Muscle layer of colon (tissue), 2 donors: ENCODE measurements at regions not wholly inside any gene's neighbourhood (a gene's known extent, or its start where the extent isn't known, plus 50 kb on each side); places are given as distances from the start of the nearest gene placed in this dataset.
"Not testable (repeated sequence)": the region's sequence is repeated elsewhere in the genome, so short reads cannot be mapped to it uniquely, and the experiment has no call there.

Experiments
- H3K27ac ChIP-seq: one replicate; pipeline ENCODE4 v1.7.0; 2013; ENCODE audit warnings: low read depth, mild to moderate bottlenecking, low read length, moderate library complexity
- H3K27me3 ChIP-seq, 2 donors: one replicate each; pipeline ENCODE4 v1.7.0; 2013; ENCODE audit warnings: low read length in 2 of 2, mild to moderate bottlenecking in 2 of 2; ENCODE audit not compliant: insufficient read depth in 2 of 2, control insufficient read depth in 1 of 2
- H3K36me3 ChIP-seq: one replicate; pipeline ENCODE4 v1.7.0; 2013; ENCODE audit warnings: mild to moderate bottlenecking, low read length; ENCODE audit not compliant: insufficient read depth
- H3K4me1 ChIP-seq: one replicate; pipeline ENCODE4 v1.7.0; 2013; ENCODE audit warnings: mild to moderate bottlenecking, low read length; ENCODE audit not compliant: insufficient read depth
- H3K4me3 ChIP-seq, 2 donors: one replicate each; pipeline ENCODE4 v1.7.0; 2013; ENCODE audit warnings: low read length in 2 of 2, low read depth in 1 of 2, mild to moderate bottlenecking in 1 of 2, moderate library complexity in 1 of 2
- H3K9ac ChIP-seq: one replicate; pipeline ENCODE4 v1.7.0; 2013; ENCODE audit warnings: low read length
- H3K9me3 ChIP-seq: one replicate; pipeline ENCODE4 v1.7.0; 2013; ENCODE audit warnings: mild to moderate bottlenecking, low read length
- donor health status: abdominal sarcoma.
- donor health status: Adenocarcinoma of cecum.

DNA sequence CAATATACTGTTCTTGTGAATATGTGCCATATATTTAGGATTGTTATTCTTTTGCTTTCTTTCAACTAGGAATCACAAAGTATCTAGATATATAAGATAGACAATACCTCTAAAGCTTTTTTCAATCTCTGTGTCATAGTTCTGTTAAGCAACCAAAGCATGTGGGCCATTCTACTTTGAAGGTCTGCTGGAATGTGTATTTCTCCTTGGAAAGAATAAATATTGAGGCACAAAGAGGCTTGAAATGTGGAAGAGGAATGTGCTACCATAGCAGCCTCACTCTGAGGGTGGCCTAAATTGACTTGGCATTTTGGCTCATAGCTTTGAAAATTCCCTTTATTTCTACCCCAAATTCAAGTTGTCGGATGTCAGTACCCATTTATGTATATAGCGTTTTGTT is 488.5 kb upstream of the MAN1A1 start:
- H3K27me3 ChIP-seq = no peaks in the 10 kb centered on the region

DNA sequence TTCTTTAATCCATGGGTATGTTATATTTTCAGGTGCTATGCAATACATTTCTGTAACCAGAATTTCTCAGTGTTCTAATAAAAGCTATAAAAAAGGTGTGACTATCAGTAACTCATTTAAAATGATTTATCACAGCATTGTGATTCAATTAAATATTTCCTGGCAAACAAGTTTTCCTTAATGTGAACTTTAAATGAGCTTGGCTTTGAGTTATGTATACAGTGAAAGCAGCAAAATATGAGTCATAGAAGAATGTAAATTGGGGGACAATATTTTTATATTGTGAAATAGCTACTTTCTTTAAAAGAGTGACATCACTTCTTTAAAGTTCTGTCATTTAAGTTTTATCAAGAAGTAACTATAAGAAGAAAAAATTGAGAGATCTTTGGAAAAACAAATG is 484.9 kb upstream of the MAN1A1 start:
- Histone ChIP-seq H3K9me3 (no peaks in the 10 kb centered on the region), H3K36me3 (no peaks in the 10 kb centered on the region), H3K9ac (no peak overlapping the region), H3K4me1 (no peaks in the 10 kb centered on the region), H3K4me3 (no peak overlapping the region), H3K27ac (no peak overlapping the region), H3K27me3 (no peaks in the 10 kb centered on the region)

More for the DNA sequence above, 488.5 kb upstream of the MAN1A1 start:
- no peak overlapping the region for H3K4me3 ChIP-seq
- H3K9ac ChIP-seq = no peak overlapping the region
- no peaks in the 10 kb centered on the region for H3K36me3 ChIP-seq
- H3K9me3 ChIP-seq = no peaks in the 10 kb centered on the region
- no peaks in the 10 kb centered on the region for H3K4me1 ChIP-seq
- no peak overlapping the region for H3K27ac ChIP-seq

DNA sequence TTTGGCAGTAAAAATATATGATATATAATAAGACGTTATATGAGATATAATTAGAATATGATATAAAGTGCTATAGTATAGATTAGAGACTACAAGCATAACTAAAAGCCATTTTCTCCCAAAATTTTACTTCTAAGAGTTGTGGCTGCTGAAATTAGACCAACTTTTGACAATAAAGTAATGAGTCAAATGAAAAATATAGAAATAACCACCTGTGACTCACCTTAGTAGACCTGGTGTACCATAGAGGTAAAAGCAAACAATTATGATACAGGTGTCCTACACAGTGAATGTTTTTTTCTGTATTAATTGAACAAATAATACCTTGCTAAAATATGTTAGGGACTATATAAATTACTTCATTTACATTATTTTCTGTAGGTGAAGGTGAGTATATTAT is 482.9 kb upstream of the MAN1A1 start:
- H3K4me3 ChIP-seq = no peak overlapping the region
- H3K36me3 ChIP-seq = no peaks in the 10 kb centered on the region
- H3K9me3 ChIP-seq = no peaks in the 10 kb centered on the region
- no peak overlapping the region for H3K9ac ChIP-seq
- no peak overlapping the region for H3K27ac ChIP-seq
- H3K4me1 ChIP-seq = no peaks in the 10 kb centered on the region
- H3K27me3 ChIP-seq = no peaks in the 10 kb centered on the region

DNA sequence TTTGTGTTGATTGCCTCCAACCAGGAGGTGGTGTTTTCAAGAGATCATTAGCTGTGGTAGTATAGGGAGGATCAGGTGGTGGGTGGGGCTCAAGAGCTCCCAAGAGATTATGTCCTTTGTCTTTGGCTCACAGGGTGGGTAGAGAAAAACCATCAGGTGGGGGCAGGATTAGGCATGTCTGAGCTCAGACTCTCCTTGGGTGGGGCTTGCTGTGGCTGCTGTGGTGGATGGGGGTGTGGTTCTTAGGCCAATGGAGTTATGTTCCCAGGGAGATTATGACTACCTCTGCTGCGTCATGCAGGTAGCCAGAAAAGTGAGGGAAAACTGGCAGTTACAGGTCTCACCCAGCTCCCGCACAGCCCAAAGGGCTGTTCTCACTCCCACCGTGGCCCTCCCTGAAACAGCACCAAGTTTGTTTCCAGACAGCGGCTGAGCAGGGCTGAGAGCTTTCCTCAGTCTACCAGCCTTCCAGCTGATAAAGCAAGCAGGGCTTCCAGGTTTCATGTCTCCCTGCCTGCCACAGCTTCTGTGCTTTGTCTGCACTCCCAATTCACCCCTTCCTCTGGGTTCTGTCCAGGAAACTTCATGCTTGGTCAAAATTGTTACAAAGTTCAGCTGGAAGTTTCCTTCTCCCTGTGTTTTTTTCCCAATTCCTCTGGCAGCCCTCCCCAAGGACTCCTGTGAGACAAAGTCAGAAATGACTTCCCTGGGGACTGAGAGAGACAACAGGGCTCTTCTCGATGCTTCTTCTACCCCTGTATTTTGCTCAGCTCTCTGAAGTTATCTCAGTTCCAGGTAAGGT is 481.1 kb upstream of the MAN1A1 start:
- no peak overlapping the region for H3K4me3 ChIP-seq
- H3K36me3 ChIP-seq = no peaks in the 10 kb centered on the region
- no peak overlapping the region for H3K27ac ChIP-seq
- no peak overlapping the region for H3K9ac ChIP-seq
- H3K27me3 ChIP-seq = no peaks in the 10 kb centered on the region
- no peaks in the 10 kb centered on the region for H3K9me3 ChIP-seq
- no peaks in the 10 kb centered on the region for H3K4me1 ChIP-seq

DNA sequence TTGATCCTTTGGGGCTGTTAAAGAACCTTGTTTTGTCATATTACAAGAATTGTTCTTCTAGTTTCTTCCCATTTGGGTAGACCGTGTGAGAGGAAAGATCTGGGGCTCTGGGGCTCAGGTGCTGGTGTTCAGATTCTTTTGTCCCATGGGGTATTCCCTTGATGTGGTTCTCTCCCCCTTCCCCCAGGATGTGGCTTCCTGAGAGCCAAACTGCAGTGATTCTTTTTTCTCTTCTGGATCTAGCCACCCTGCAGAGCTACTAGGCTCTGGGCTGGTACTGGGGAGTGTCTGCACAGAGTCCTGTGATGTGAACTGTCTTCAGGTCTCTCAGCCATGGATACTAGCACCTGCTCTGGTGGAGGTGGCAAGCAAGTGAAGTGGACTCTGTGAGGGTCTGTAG is 480.5 kb upstream of the MAN1A1 start:
- Histone ChIP-seq H3K27me3 (no peaks in the 10 kb centered on the region), H3K36me3 (no peaks in the 10 kb centered on the region), H3K9me3 (no peaks in the 10 kb centered on the region), H3K4me3 (no peak overlapping the region), H3K27ac (no peak overlapping the region), H3K9ac (no peak overlapping the region), H3K4me1 (no peaks in the 10 kb centered on the region)

DNA sequence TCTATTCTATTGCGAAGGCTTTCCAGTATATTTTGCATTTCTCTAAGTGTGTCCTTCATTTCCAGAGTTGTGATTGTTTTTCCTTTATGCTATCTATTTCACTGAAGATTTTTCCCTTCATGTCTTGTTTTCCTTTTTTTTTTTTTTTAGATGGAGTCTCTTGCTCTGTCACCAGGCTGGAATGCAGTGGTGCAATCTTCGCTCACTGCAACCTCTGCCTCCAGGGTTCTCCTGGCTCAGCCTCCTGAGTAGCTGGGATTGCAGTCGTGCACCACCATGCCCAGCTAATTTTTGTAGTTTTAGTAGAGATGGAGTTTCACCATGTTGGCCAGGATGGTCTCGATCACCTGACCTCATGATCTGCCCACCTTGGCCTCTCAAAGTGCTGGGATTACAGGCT is 479.9 kb upstream of the MAN1A1 start:
- not testable (repeated sequence) for H3K27ac ChIP-seq, H3K9ac ChIP-seq, H3K4me1 ChIP-seq, H3K9me3 ChIP-seq, H3K4me3 ChIP-seq, H3K36me3 ChIP-seq, H3K27me3 ChIP-seq

DNA sequence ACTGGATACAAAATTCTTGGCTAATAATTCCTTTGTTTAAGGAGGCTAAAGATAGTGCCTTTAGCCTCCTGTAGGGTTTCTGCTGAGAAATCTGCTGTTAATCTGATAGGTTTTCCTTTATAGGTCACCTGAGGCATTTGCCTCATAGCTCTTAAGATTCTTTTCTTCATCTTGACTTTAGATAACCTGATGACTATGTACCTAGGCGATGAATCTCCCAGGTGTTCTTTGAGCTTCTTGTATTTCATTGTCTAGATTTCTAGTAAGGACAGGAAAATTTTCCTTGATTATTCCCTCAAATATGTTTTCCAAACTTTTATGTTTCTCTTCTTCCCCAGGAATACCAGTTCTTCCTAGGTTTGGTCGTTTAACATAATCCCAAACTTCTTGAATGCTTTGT is 479.4 kb upstream of the MAN1A1 start:
- Histone ChIP-seq H3K4me1 (no peaks in the 10 kb centered on the region), H3K36me3 (no peaks in the 10 kb centered on the region), H3K4me3 (no peak overlapping the region), H3K27ac (no peak overlapping the region), H3K9me3 (no peaks in the 10 kb centered on the region), H3K27me3 (no peaks in the 10 kb centered on the region), H3K9ac (no peak overlapping the region)

DNA sequence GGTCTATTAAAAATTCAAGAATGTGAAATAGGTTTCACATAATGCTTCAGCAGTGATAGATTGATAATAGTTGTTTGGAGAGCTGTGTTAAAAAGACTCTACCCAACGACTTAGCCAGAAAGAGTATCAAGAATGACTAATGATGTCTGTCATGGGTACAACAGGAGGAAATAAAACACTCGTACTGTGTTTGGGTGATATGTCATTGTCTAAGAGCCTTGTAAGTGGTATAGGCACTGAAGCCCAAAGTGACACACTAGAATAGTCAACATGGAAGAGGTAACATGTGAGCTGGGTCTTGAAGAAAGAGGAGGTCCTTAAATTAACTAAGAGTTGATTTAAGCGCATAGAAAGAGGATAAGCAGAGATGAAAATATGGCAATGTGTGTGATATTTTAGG is 471.8 kb upstream of the MAN1A1 start:
- Histone ChIP-seq H3K36me3 (no peaks in the 10 kb centered on the region), H3K9me3 (no peaks in the 10 kb centered on the region), H3K27ac (no peak overlapping the region)

DNA sequence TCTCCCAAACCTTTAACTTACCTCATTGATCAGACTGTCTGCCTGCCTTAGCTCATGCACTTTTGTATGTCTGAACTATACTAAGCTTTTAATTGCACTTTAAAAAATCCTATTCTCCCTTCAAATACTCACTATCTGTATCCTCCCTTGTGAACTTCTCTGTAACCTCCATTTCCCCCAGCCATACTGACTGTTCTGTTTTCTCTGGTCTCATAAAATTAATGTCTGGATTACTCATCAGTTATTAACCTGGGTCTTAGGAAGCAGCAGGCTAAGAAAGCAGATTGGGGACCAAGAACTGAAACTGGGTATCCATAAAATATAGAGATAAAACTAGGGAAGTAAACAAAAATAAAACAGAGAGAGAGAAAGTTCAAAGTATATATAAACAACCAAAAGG is 469.3 kb upstream of the MAN1A1 start:
- Histone ChIP-seq H3K27me3 (no peaks in the 10 kb centered on the region), H3K4me3 (no peak overlapping the region), H3K9ac (no peak overlapping the region), H3K27ac (no peak overlapping the region), H3K4me1 (no peaks in the 10 kb centered on the region), H3K9me3 (no peaks in the 10 kb centered on the region), H3K36me3 (no peaks in the 10 kb centered on the region)

More for the DNA sequence above, 471.8 kb upstream of the MAN1A1 start:
- Histone ChIP-seq H3K27me3 (no peaks in the 10 kb centered on the region), H3K9ac (no peak overlapping the region), H3K4me1 (no peaks in the 10 kb centered on the region), H3K4me3 (no peak overlapping the region)

DNA sequence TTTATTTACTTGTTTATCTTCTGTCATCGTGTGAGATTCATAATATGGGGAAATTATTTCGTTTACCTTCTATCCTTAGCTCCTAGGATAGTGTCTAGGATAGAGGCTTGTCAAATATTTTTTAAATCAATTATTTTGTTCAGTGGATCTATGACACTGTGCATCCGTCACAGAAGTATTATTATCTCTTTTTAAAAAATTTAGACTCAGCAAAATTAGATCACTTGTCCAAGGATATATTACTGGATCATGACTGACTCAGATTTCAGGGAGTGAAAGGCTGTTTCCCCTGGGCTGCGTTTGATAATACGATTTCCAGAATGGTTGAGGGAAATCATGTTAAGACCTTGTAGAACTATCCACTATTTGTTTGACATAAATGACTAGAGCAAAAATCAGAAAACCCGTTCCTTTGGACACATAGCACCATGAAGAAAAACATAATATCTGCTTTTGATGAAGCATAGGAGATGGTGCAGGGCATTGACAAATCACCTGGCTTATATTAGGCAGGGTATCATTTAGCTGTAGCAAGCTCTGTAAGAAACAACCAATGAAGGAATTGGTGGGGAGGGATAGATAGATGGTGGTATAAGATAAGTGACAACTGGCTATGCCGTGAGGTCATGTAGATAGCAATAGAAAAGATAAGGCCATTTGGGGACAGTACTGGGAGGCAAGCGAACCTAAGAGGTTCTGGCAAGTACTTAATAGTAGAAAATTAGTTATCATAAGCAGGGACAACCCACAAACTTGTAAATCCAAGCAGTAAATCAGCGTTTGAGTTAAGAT is 465.2 kb upstream of the MAN1A1 start:
- Histone ChIP-seq H3K27ac (no peak overlapping the region), H3K27me3 (no peaks in the 10 kb centered on the region), H3K36me3 (no peaks in the 10 kb centered on the region), H3K4me1 (no peaks in the 10 kb centered on the region), H3K4me3 (no peak overlapping the region), H3K9ac (no peak overlapping the region), H3K9me3 (no peaks in the 10 kb centered on the region)

DNA sequence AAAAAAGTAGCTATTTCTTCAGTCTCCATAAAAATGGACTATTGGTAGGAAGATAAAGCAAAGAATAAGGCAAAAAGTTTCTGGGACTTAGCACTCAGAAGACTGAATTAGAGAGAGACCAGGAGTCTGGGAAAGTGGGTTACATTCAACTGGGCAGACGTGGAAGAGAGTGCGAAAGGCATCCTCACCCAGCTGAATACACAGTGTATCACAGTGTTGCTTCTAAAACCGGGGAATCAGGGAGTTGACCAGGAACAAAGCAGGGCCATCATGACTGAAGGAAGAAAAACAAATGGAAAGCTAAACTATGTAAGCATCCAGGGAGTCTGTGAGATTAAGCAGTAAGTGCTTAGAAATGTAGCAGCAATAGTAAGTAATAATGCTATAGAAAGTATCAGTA is 452.9 kb upstream of the MAN1A1 start:
- Histone ChIP-seq H3K9ac (no peak overlapping the region), H3K4me3 (no peak overlapping the region), H3K27ac (no peak overlapping the region), H3K36me3 (no peaks in the 10 kb centered on the region), H3K27me3 (no peaks in the 10 kb centered on the region), H3K9me3 (no peaks in the 10 kb centered on the region), H3K4me1 (no peaks in the 10 kb centered on the region)

DNA sequence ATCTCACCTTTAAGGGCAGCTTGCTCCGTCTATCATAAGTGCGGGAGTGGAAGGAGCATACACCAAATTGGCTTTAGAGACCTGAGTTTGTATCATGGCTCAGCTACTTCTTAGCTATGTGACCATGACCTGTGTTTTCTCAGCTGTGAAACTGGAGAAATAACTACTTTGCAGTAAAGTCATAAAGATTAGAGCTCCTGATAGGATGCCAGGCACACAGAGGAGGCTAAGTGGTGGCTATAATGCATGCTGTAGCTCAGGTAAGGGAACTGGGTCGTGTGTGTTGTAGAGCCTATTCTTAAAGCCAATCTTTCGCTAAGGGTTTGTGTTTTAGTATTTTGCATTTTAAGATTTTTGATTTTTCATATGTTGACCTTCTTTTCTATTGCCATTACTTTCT is 451.5 kb upstream of the MAN1A1 start:
- no peaks in the 10 kb centered on the region for H3K9me3 ChIP-seq
- H3K27ac ChIP-seq = no peak overlapping the region
- no peak overlapping the region for H3K4me3 ChIP-seq
- no peaks in the 10 kb centered on the region for H3K36me3 ChIP-seq
- H3K9ac ChIP-seq = no peak overlapping the region
- no peaks in the 10 kb centered on the region for H3K4me1 ChIP-seq
- no peaks in the 10 kb centered on the region for H3K27me3 ChIP-seq
